ENCODE measurements at regions not wholly inside any gene's neighbourhood (a gene's known extent, or its start where the extent isn't known, plus 50 kb on each side); places are given as distances from the start of the nearest gene placed in this dataset.

DNA sequence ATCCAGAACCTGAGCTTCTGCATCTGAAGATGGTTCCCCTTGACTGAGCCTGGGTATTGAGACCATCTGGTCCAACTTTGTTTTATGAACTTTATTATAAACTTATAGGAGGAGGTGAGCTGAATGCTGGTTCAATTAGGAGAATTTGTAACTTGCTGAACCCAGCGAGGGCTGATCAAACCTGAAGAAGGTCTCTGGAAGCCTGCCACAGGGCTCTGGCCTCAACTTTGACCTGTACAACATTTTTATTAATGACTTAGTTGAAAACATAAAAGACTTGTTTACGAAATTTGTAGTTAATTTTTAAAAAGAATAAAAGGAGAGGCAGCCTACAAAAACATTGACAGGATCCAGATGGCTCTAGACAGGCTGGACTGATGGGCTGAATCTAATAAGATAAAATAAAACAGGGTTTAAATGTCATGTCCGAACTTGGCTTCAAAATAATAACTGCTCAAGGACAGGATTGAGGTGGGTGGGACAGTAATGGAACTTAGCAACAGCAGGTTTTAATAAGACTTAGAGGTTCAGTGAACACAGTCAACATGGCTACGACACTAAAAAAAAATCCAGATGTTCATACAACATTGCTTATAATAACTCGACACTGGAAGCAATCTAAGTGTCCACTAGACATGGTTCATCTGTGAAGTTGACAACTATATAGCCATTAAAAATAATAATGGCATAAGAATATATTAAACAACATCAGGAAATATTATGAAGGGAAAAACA lies 53.4 kb upstream of the GJB5 start:
- TF ChIP-seq, protein P1, sequence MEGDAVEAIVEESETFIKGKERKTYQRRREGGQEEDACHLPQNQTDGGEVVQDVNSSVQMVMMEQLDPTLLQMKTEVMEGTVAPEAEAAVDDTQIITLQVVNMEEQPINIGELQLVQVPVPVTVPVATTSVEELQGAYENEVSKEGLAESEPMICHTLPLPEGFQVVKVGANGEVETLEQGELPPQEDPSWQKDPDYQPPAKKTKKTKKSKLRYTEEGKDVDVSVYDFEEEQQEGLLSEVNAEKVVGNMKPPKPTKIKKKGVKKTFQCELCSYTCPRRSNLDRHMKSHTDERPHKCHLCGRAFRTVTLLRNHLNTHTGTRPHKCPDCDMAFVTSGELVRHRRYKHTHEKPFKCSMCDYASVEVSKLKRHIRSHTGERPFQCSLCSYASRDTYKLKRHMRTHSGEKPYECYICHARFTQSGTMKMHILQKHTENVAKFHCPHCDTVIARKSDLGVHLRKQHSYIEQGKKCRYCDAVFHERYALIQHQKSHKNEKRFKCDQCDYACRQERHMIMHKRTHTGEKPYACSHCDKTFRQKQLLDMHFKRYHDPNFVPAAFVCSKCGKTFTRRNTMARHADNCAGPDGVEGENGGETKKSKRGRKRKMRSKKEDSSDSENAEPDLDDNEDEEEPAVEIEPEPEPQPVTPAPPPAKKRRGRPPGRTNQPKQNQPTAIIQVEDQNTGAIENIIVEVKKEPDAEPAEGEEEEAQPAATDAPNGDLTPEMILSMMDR (conservative IDR thresholded peaks at IDR 0.05; ENCODE audit: low read depth, low read length), result no peak
- no peak overlapping the region for H3K4me3 ChIP-seq (ENCODE audit: low read depth, low read length)

More for the DNA sequence above, 53.4 kb upstream of the GJB5 start:
- DNase-seq (ENCODE audit: low read depth), result no peak

Measured in choroid plexus epithelial cell (primary cell).